Activated CD4-positive, alpha-beta T cell treated with anti-CD3 and anti-CD28 coated beads, Interleukin-2, amount 50 U/mL, for 24 hours (primary cell): ENCODE measurements at regions not wholly inside any gene's neighbourhood (a gene's known extent, or its start where the extent isn't known, plus 50 kb on each side); places are given as distances from the start of the nearest gene placed in this dataset.
"Not testable (repeated sequence)": the region's sequence is repeated elsewhere in the genome, so short reads cannot be mapped to it uniquely, and the experiment has no call there.

Source experiments
- DNase-seq, 2 donors: peaks; one replicate each; pipeline ENCODE4 v3.0.0-alpha.2; 2020; ENCODE audit warnings: low read depth in 1 of 2, low spot score in 1 of 2

- DNase-seq = no peak
Measured at GRCh38 chr10:2921956-2922680, 145.2 kb upstream of the PFKP start.

GRCh38 chr10:2920637-2921036 is 146.7 kb upstream of the PFKP start:
- DNase-seq = no peak

DNA sequence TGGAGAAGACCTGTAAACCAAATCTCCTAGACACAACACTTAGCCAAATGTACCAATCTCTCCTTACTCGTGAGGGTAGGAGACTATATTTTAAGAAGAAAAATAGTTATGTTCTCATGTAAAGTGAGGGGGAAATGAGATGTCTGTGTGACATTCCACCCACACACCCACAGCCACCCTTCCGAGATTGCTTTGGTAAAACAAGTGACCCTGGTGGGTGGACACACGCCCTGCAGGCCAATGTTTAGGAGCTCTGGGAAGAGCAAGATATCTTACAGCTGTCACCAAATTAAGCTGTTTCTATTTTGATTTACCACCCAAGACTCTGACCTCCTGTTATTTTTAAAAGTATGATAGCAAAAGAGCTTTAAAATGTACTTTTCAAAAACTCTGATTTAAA is 147.2 kb upstream of the PFKP start:
- no peak for DNase-seq

DNA sequence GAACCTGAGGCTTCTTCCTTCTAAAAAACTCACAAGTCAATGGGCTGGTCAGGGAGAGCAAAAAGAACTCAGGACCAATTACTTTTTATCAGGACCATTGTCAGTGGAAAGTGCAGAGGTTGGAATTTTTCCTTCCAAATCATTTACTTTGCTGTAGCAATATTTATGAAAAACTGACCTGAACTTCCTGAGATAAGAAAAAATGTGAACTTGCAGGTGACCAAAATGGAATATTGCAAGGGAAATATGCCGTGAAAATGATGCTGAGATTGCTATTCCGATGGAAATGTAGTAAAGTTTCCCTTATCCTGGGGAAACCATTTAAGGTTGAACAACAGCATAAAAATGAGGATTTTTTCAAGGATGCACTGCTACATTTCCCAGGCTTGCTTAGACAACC is 148.3 kb upstream of the PFKP start:
- DNase-seq = no peak

- no peak for DNase-seq
Measured at GRCh38 chr10:2918489-2918888, 148.9 kb upstream of the PFKP start.

- DNase-seq = no peak
Measured at GRCh38 chr10:2917926-2918325, 149.4 kb upstream of the PFKP start.

DNA sequence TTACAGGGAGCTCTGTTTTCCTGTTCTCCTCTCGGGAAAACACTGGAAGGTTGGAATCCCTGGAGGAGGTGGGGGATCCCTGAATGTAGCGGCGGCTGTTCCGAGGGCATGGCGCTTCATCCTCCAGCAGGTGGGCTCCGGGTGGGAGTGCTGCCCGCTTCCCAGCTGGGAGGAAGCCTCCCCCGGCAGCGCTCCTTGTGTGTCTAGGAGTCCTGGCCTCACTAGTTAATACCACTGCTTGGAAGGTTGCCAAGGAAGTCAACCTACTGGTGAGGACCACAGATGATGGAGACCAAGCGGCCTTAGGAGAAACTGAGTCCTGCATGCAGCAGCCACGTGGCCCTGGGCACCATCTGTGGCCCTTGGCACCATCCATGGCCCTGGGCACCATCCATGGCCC is 151.9 kb upstream of the PFKP start:
- no peak for DNase-seq

DNA sequence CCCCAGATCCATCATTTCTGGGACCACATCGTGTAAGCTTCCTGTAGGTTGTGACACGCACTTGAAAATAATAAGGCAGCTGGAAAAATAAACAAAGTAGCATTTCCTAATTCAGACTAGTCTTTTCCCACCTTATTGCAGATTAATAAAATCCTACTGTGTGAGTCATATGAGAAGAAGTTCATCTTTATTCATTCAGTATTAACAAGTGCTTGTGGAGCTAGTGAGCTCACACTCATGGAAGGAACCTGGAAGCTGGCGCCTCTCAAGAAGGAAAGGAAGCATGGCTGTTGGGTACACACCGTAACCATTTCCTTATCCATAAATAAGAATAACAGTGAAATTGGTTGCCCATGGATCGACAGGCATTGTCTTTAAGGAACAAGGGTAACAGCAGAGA is 152.6 kb upstream of the PFKP start:
- no peak for DNase-seq

DNA sequence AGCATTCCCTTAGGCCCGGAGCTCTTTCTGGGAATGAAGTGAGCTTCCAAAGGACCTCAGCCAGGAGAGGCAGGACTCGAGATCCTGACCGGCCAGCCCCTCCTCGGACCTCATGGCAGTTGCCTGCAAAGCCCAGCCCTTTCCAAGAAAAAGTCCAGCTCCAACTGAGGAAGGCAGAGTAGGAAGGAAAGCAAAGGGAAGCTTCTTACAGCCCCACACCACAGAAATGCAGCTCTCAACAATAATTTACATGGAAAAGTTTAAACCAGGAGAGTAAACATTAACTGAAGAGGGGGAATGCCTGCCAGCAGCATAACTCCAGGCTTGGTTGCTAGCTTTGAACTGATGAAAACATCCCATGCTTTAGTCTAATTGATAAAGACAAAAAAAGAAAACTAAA is 153.9 kb upstream of the PFKP start:
- DNase-seq = no peak

DNA sequence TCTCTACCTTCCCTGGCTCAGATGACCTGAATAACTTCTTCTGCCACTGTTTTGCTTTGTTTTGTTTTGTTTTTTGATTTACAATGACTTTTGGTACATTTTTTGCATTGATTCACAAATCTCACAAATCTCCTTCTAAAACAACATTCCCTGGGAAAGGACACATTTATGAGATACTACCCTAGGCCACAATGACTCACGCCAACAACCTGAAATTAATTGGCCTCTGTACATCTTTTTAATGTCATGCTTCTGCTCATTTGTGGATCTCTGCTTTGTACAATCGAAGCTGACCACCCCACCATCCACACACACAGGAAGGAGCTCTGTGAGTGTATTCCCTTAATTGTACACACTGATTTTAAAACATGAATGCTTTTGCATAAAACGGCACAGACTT is 156.7 kb upstream of the PFKP start:
- DNase-seq = no peak

DNA sequence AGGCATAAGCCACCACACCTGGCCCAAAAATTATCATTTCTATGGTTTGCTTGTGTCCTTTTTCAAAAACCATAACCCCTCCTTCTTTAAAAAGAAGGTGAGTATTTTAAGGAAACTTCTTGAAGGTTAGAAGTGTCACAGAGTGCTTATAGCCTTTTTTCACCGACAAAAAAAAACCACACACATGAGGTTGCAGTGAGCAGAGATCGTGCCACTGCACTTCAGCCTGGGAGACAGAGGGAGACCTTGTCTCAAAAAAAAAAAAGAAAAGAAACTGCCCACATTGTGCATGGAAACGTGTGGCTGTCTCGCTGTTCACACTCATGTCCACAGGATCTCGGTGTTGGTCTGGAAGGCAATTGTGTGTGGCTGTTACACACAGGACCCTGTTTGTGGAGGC is 157.4 kb upstream of the PFKP start:
- no peak for DNase-seq

- DNase-seq = no peak
Measured at GRCh38 chr10:2908851-2909630, 158.3 kb upstream of the PFKP start.

- DNase-seq = no peak
Measured at GRCh38 chr10:2906974-2907373, 160.4 kb upstream of the PFKP start.

DNA sequence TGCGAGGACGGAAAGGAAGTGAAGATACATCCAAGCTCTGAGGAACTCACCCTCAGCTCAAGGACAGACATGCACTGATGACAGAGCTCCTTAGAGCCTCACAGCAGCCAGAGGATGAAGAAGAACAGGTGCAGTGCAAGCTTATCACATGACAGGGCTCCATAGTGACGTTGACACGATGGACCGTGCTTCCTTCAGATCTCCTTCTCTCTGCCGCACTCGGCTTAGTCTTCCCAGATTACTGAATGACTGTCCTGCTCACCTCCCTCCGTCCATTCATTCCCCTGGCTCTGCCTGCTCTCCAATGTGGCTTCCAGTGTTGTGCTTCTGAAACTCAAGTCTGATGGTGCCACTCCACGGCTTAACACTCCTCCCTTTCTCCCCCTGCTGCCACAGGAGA is 161.5 kb upstream of the PFKP start:
- no peak for DNase-seq

- DNase-seq = no peak
Measured at GRCh38 chr10:2900530-2900929, 166.8 kb upstream of the PFKP start.

GRCh38 chr10:2899246-2899951 is 167.9 kb upstream of the PFKP start:
- no peak for DNase-seq

DNA sequence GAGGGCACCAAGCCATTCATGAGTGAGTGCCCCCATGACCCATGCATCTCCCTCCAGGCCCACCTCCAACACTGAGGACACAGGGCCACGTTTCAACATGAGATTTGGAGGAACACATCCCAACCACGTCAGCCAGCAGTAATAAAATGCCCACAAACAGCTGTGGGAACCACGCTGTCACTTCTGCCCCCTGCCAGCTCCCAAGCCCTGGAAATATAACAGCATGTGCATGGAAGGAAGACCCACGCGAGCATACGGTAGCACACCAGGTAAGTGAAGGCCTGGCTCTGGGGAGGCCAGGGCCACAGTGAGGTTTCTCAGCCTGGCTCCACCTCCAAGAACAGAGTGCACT is 168.9 kb upstream of the PFKP start:
- DNase-seq = no peak

DNA sequence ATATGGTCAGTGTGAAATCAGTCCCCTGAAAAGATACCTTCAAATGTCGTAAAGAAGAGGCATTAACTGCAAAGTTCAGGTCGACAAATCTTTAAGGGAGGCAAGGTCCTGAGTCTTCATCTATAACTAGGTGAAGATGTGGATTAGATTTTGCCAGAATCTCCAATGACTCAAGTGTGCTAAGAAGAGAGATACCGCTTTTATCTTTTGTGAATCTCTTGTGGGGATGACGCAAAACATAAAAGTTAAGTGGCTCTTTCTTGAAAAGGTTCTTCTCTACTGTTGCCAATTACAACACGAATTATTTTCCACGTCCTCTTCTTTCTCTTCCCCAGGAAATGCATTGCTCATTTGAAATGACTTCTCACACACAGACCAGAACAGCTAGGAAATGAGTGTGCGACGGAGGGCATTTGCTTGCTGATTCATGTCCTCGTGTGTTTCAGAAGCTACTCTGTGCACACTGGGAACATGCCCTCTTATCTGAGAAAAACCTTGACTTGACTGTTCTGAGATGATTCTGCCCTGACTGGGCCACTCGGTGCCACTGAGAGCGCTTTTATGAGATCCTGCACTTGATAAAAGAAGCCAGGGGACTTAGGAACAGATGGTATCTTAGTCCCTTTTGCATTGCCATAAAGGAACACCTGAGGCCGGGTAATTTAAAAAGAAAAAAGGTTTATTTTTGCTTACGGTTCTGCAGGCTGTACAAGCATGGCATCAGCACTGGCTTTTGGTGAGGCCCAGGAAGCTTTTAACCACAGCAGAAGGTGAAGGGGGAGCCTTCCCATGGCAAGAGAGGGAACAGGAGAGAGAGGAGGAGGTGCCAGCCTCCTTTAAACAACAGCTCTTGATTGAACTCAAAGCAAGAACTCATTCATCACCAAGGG is 169.5 kb upstream of the PFKP start:
- DNase-seq = peak in 1 of 2 donors; percentile 13

DNA sequence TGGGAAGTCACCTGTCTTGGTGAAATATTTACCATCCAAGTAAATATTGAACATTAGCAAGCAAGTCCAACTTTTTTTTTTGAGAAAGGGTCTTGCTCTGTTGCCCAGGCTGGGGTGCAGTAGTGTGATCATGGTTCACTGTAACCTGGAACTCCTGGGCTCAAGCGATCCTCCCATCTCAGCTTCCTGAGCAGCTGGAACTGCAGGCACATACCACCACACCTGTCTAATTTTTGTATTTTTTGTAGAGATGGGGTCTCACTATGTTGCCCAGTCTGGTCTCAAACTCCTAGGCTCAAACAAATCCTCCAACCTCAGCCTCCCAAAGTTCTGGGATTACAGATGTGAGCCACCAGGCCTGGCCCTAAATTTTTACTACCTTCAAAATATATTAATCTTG is 171.0 kb upstream of the PFKP start:
- not testable (repeated sequence) for DNase-seq

DNA sequence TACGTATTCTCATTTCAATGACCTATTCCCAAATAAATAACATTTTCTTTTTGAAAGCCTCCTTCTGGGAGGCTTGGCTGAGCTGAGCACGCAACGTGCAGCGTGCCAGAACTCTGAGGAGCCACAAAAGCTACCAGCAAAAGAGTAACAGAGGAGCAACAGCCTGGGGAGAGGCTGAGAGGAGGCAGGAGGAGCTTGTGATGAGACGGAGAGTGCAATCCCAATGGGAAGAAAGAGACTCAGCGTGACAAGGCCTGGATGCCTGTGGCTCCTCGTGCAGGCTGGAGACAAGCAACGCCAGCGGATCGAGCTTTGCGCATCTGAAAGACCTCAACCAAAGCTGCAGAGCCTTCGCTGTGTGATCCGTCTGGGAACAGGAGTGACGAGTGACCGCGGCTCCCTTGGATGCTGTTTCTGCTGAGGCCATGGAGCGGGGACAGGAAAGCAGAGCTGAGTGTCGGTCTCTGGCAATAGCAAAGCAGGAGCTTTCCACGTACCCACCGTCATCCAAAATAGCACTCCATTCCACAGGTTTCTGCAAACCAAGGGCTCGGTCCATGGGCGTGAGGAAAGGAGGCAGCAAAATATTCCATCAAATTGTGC is 171.7 kb upstream of the PFKP start:
- no peak for DNase-seq

DNA sequence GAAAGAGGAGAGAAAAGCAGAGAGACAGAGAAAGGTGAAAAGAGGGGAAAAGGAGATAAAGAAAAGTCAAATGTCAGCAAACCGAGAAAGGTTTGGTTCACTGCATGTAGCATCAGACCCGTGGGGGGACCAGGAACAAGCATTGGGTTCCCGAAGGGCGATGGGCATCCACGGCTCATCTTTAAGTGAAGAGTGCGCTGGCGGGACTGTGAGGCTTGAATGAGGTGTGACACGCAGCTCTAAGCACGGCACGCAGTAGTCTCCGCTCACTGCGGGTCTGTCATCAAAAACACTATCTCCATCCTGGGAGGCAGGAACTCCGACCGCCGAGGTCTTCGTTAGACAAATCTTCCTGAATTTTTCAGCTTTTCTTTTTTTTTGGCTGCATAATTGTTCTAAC is 173.4 kb upstream of the PFKP start:
- no peak for DNase-seq
